Smooth muscle cell (in vitro differentiated cells): ENCODE measurements at regions not wholly inside any gene's neighbourhood (a gene's known extent, or its start where the extent isn't known, plus 50 kb on each side); places are given as distances from the start of the nearest gene placed in this dataset.
A peak's percentile ranks its signal among the peaks of the same experiment; 100 is the strongest.

Experiments used
- DNase-seq: peaks from one replicate; lab custom pipeline; 2025; ENCODE audit not compliant: unreplicated experiment; lab: John Stamatoyannopoulos, UW
- H2AFZ ChIP-seq: fragments of 200-600 bp; sonication (generic); 2 replicates; pipeline ENCODE4 v1.6.0; 2016; ENCODE audit warnings: antibody characterized with exemption, low read depth, mild to moderate bottlenecking
- H3F3A ChIP-seq: fragments of 200-600 bp; sonication (generic); 2 replicates; pipeline ENCODE4 v1.6.0; 2017; ENCODE audit warnings: antibody characterized with exemption, low read depth
- H3K27ac ChIP-seq: fragments of 200-600 bp; sonication (generic); 2 replicates; pipeline ENCODE4 v1.5.1; 2016; ENCODE audit warnings: low read depth, mild to moderate bottlenecking
- H3K27me3 ChIP-seq: fragments of 200-600 bp; sonication (generic); 2 replicates; pipeline ENCODE4 v1.6.1; 2016; ENCODE audit warnings: low read depth, mild to moderate bottlenecking
- H3K36me3 ChIP-seq: fragments of 200-600 bp; sonication (generic); 2 replicates; pipeline ENCODE4 v1.5.1; 2016; ENCODE audit warnings: low read depth
- H3K4me1 ChIP-seq: fragments of 200-600 bp; sonication (generic); 2 replicates; pipeline ENCODE4 v1.5.1; 2016; ENCODE audit warnings: low read depth
- H3K4me2 ChIP-seq: fragments of 200-600 bp; sonication (generic); 2 replicates; pipeline ENCODE4 v1.6.0; 2016; ENCODE audit warnings: mild to moderate bottlenecking
- H3K4me3 ChIP-seq: fragments of 200-600 bp; sonication (generic); 2 replicates; pipeline ENCODE4 v1.5.1; 2016; ENCODE audit warnings: mild to moderate bottlenecking
- H3K79me2 ChIP-seq: fragments of 200-600 bp; sonication (generic); 2 replicates; pipeline ENCODE4 v1.6.0; 2016; ENCODE audit warnings: low read depth, mild to moderate bottlenecking
- H3K9ac ChIP-seq: fragments of 200-600 bp; sonication (generic); 2 replicates; pipeline ENCODE4 v1.6.0; 2016; ENCODE audit warnings: low read depth
- H3K9me3 ChIP-seq: fragments of 200-600 bp; sonication (generic); replicated peaks from 2 replicates; pipeline ENCODE4 v1.5.1; 2016; ENCODE audit warnings: low read depth
- H4K20me1 ChIP-seq: fragments of 200-600 bp; sonication (generic); 2 replicates; pipeline ENCODE4 v1.6.0; 2016; ENCODE audit warnings: low read depth
- CTCF ChIP-seq: fragments of 200-600 bp; sonication (generic); IDR thresholded peaks from 2 replicates; pipeline ENCODE4 v1.5.1; 2017; ENCODE audit warnings: borderline replicate concordance, mild to moderate bottlenecking, antibody characterized with exemption; ENCODE audit not compliant: insufficient read depth, poor library complexity, severe bottlenecking
- WGBS: methylation state at CpG from one replicate; pipeline ENCODE4 v1.1.7; 2016; ENCODE audit warnings: low lambda C conversion rate; 5-methylcytosine and 5-hydroxymethylcytosine counted together

- no peak overlapping the region for H3K4me2 ChIP-seq
- no peaks in the 10 kb centered on the region for H3K36me3 ChIP-seq
- H3K27ac ChIP-seq: no peak overlapping the region
- no peaks in the 10 kb centered on the region for H3K4me1 ChIP-seq
- H2AFZ ChIP-seq: no peak overlapping the region
- H3F3A ChIP-seq: no peaks in the 10 kb centered on the region
- no peak overlapping the region for H3K9ac ChIP-seq
- no peak overlapping the region for H3K4me3 ChIP-seq
- no peaks in the 10 kb centered on the region for H4K20me1 ChIP-seq
- no peaks in the 10 kb centered on the region for H3K27me3 ChIP-seq
- WGBS: 56% methylated on average over 1 of the region's 1 CpG
- no peak for TF ChIP-seq CTCF
- H3K9me3 ChIP-seq: no peaks in the 10 kb centered on the region
- no peak for DNase-seq
- no peaks in the 10 kb centered on the region for H3K79me2 ChIP-seq
Observed at GRCh38 chrX:39202641-39203040, 401.4 kb downstream of the MID1IP1 start.

DNA sequence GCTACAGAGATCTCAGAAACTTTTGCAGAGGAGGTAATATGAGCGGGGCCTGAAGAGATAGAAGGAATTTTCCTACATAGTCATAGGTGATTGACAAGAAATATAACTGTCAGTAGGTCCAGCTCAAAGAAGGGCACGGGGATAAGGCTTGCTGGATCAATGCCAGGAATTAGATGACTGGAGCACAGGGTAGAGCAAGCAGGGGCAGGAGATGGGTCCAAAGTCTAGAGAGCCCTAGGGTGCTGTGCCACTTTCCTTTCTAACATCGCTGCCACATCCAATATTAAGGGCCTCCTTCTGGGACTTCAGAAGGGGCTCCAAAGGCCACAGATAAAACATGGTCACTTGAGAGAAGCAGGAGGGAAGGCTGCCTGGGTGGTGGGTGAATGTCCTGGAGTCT, 402.2 kb downstream of the MID1IP1 start:
- H3K4me1 ChIP-seq: no peaks in the 10 kb centered on the region
- no peak for DNase-seq
- no peak overlapping the region for H3K9ac ChIP-seq
- 78% methylated on average over 3 of the region's 3 CpGs for WGBS
- no peaks in the 10 kb centered on the region for H3K79me2 ChIP-seq
- H3K27ac ChIP-seq: no peak overlapping the region
- H3K36me3 ChIP-seq: no peaks in the 10 kb centered on the region
- H3K27me3 ChIP-seq: no peaks in the 10 kb centered on the region
- no peaks in the 10 kb centered on the region for H4K20me1 ChIP-seq
- TF ChIP-seq CTCF: no peak
- no peaks in the 10 kb centered on the region for H3K9me3 ChIP-seq
- no peak overlapping the region for H3K4me2 ChIP-seq
- no peaks in the 10 kb centered on the region for H3F3A ChIP-seq
- no peak overlapping the region for H2AFZ ChIP-seq
- H3K4me3 ChIP-seq: no peak overlapping the region

- 77% methylated on average over 2 of the region's 2 CpGs for WGBS
- Histone ChIP-seq H3K9me3 (no peaks in the 10 kb centered on the region), H3K4me3 (no peak overlapping the region), H3K27me3 (no peaks in the 10 kb centered on the region), H3K4me2 (no peak overlapping the region), H2AFZ (no peak overlapping the region), H3K79me2 (no peaks in the 10 kb centered on the region), H3F3A (no peaks in the 10 kb centered on the region), H3K27ac (no peak overlapping the region), H3K36me3 (no peaks in the 10 kb centered on the region), H3K9ac (no peak overlapping the region), H4K20me1 (no peaks in the 10 kb centered on the region), H3K4me1 (no peaks in the 10 kb centered on the region)
- no peak for TF ChIP-seq CTCF
- no peak for DNase-seq
Observed at GRCh38 chrX:39204353-39204752, 403.1 kb downstream of the MID1IP1 start.

DNA sequence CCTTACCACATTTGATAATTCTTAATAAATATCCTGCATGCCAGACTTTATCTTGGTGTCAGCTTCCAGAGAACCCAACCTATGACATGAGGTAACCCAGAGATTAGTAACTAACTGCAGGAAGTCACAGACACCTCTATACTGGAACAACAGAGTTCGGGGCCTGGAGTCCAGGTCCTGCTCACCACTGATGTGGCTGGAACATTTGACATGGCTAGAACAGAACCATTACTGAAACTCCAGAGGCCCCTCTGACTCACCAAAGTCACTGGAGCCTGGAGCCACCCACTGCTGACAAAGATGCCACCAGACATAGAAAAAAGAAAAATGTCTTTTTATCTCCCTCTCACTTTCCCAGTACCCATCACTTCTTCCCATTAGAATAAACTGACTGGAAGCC, 403.7 kb downstream of the MID1IP1 start:
- Histone ChIP-seq H3K4me1 (no peaks in the 10 kb centered on the region), H4K20me1 (no peaks in the 10 kb centered on the region), H3K79me2 (no peaks in the 10 kb centered on the region), H3K27me3 (no peaks in the 10 kb centered on the region), H3K4me3 (no peak overlapping the region), H3K9ac (no peak overlapping the region), H3F3A (no peaks in the 10 kb centered on the region), H3K4me2 (peak overlapping the region; percentile 6), H3K27ac (peak overlapping the region; percentile 67), H3K9me3 (no peaks in the 10 kb centered on the region), H2AFZ (no peak overlapping the region), H3K36me3 (no peaks in the 10 kb centered on the region)
- DNase-seq: no peak
- 36% methylated on average over 1 of the region's 1 CpG for WGBS
- no peak for TF ChIP-seq CTCF
